ENCODE measurements at regions not wholly inside any gene's neighbourhood (a gene's known extent, or its start where the extent isn't known, plus 50 kb on each side); places are given as distances from the start of the nearest gene placed in this dataset.

- TF ChIP-seq CTCF (IDR thresholded peaks at IDR 0.05; ENCODE audit: low read depth, low read length, poor library complexity, severe bottlenecking) = no peak
- TF ChIP-seq EZH2phosphoT487 (IDR thresholded peaks at IDR 0.05; ENCODE audit: borderline replicate concordance, low read length) = no peak
Measured at GRCh38 chr5:29277642-29278041, 1915.8 kb upstream of the CDH6 start.
